Brain microvascular endothelial cell (primary cell): ENCODE measurements at regions not wholly inside any gene's neighbourhood (a gene's known extent, or its start where the extent isn't known, plus 50 kb on each side); places are given as distances from the start of the nearest gene placed in this dataset.

Experiments
- DNase-seq: peaks from one replicate; pipeline ENCODE4 v3.0.0-alpha.2; 2020
- H3K27ac ChIP-seq: fragments of 250-450 bp; sonication (Bioruptor Pico); 2 replicates; pipeline ENCODE4 v1.5.1; 2020; ENCODE audit warnings: mild to moderate bottlenecking, moderate library complexity
- H3K27me3 ChIP-seq: fragments of 250-450 bp; sonication (Bioruptor Pico); replicated peaks from 2 replicates; pipeline ENCODE4 v1.5.1; 2020; ENCODE audit warnings: mild to moderate bottlenecking
- H3K36me3 ChIP-seq: fragments of 250-450 bp; sonication (Bioruptor Pico); replicated peaks from 2 replicates; pipeline ENCODE4 v1.5.1; 2020; ENCODE audit warnings: mild to moderate bottlenecking
- H3K4me3 ChIP-seq: 2 replicates; pipeline ENCODE4 v1.5.1; 2011; ENCODE audit warnings: low read depth, mild to moderate bottlenecking, control low read depth, low read length, moderate library complexity
- in situ Hi-C: cut with HindIII; loops from 2 replicates; pipeline ENCODE4 v1.10.0; 2017; ENCODE audit warnings: low sequenced_read_pairs, low pct_ligation_motif_present
- TF ChIP-seq, protein P1 (sequence below): IDR thresholded peaks from 2 replicates; pipeline ENCODE4 v1.5.1; 2011; ENCODE audit warnings: low read depth, mild to moderate bottlenecking, moderate library complexity, low read length, control low read depth, inconsistent platforms; ENCODE audit errors: missing control alignments

DNA sequence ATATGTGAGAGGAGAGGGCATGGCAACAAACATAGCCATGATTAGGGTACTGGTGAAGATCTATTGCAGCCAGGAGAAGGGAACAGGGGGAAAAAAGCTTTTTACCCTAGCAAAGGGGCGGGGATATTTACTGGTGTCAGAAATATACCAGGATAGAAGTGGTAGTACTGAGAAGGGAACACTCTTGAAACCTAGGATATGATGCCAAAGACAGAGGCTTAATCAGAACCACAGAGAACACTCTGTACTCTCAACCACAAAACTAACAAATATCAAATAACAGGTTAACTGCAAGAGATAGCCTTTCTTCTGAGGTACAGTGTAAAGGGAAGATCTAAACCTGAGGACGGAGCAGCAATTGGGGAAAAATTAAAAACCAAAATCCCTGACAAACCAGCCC lies 112.2 kb downstream of the KIF2B start:
- DNase-seq: no peak
- Histone ChIP-seq H3K27me3 (no peaks in the 10 kb centered on the region), H3K36me3 (no peaks in the 10 kb centered on the region), H3K27ac (no peak overlapping the region), H3K4me3 (no peak overlapping the region)
- TF ChIP-seq, protein P1, sequence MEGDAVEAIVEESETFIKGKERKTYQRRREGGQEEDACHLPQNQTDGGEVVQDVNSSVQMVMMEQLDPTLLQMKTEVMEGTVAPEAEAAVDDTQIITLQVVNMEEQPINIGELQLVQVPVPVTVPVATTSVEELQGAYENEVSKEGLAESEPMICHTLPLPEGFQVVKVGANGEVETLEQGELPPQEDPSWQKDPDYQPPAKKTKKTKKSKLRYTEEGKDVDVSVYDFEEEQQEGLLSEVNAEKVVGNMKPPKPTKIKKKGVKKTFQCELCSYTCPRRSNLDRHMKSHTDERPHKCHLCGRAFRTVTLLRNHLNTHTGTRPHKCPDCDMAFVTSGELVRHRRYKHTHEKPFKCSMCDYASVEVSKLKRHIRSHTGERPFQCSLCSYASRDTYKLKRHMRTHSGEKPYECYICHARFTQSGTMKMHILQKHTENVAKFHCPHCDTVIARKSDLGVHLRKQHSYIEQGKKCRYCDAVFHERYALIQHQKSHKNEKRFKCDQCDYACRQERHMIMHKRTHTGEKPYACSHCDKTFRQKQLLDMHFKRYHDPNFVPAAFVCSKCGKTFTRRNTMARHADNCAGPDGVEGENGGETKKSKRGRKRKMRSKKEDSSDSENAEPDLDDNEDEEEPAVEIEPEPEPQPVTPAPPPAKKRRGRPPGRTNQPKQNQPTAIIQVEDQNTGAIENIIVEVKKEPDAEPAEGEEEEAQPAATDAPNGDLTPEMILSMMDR: no peak
- in situ Hi-C loops: no loop called here

DNA sequence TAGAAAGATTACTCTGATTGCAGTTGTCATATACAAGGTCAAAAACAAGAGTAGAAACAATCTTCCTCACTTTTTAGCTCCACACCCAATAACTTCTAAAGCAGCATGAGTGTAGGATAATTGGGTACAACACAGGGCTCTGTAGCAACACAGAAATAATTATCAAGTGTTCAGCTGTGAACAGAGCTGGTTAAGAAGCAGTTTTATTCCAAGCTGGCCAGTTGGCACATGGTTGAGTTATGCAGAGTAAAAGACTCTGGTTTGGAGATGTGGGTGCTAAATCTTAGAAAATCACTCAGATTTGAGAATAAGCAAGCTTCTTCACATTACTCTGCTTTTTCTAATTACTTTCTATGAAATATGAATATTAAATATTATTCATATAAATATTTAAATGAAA lies 118.5 kb downstream of the KIF2B start:
- in situ Hi-C loops: no loop called here
- H3K27me3 ChIP-seq: no peaks in the 10 kb centered on the region
- TF ChIP-seq, protein P1: no peak
- DNase-seq: no peak
- no peak overlapping the region for H3K4me3 ChIP-seq
- H3K27ac ChIP-seq: no peak overlapping the region
- H3K36me3 ChIP-seq: no peaks in the 10 kb centered on the region

DNA sequence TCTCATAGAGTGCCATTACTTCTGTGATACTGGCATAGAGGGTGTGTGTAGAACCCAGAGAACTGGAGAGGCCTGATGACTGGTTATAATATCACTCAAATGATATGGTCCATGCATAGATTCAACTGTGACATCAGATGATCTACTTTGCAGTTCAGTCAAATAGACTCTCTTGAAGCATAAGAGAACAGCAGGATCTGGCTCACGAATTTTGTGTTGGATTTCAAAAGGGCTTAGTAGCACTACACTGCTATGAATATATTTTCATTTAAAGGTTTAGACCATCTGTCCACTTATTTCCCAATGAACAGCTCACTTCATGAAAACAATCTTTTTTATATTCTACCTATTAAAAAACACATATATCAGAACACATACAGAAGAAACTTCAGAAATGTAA lies 119.7 kb downstream of the KIF2B start:
- Histone ChIP-seq H3K36me3 (no peaks in the 10 kb centered on the region), H3K4me3 (no peak overlapping the region), H3K27me3 (no peaks in the 10 kb centered on the region), H3K27ac (no peak overlapping the region)
- in situ Hi-C loops: no loop called here
- no peak for DNase-seq
- TF ChIP-seq, protein P1: no peak

DNA sequence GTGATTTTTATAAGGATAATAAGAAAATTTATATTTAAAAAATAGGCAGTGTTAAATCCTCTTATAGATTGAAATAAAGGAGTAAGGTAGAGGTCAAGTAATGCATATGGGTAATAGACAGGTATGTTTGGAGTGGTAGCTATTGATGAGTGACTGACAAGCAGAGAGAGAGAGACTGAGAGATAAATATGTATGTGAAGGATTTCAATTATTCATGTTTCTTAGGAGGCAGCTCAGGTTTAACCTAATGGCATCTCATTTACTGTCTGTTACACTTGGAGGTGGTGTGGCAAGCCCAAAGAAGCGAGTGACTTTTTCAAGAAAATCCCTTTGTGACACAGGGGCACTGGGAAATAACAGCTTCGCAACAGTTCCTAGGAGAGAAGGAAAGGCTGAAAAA lies 120.2 kb downstream of the KIF2B start:
- no peak overlapping the region for H3K4me3 ChIP-seq
- TF ChIP-seq, protein P1: no peak
- no peak for DNase-seq
- in situ Hi-C loops: no loop called here
- no peak overlapping the region for H3K27ac ChIP-seq
- no peaks in the 10 kb centered on the region for H3K36me3 ChIP-seq
- no peaks in the 10 kb centered on the region for H3K27me3 ChIP-seq

DNA sequence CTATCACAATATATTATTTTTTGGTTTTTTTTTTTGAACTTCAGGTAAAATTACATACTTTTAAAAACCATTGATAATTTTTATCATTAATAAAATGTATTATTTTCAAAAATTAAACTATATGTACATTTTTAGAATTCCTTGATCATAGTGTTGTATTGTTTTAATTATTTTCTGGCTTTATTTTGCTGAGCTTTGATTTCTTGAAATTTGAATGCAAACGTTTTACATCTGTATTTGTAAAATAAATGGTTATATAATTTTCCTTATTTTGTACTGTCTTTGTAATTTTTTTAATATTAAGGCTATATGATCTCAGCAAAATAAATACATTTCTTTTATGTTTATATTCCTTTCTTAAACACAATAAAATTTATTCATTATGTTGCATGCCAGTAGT lies 125.6 kb downstream of the KIF2B start:
- in situ Hi-C loops: no loop called here
- H3K27ac ChIP-seq: no peak overlapping the region
- no peak overlapping the region for H3K4me3 ChIP-seq
- no peak for DNase-seq
- H3K36me3 ChIP-seq: no peaks in the 10 kb centered on the region
- H3K27me3 ChIP-seq: no peaks in the 10 kb centered on the region
- TF ChIP-seq, protein P1: no peak

DNA sequence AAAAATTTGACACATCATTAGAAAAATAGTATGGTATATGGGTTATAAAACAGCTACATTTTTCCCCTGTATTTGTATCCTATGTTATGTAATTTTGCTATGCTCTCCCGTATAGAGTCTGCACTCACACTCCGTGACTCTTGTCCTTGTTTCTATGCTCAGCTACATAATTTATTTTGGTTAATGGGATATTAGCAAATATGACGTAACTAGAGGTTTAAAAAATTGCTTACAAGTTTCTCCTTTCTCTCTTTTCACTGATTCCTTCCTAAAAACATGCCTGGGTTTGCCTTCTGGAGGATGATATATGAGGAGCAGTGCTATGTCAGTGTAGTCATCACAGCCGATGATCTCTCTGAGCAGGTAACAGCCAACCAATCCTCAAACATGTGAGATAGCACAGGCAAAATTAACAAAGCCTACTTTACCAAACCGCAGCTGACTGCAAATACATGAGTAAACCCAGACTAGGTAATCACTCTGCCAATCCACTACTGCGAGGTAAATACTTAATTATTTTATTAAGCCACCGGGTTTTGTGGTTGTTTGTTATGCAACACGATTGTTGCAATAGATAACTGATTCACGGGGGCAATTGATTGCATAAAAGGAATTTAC lies 126.9 kb downstream of the KIF2B start:
- Histone ChIP-seq H3K4me3 (no peak overlapping the region), H3K36me3 (no peaks in the 10 kb centered on the region), H3K27ac (no peak overlapping the region), H3K27me3 (no peaks in the 10 kb centered on the region)
- DNase-seq: no peak
- in situ Hi-C loops: no loop called here
- TF ChIP-seq, protein P1: no peak
